ENCODE measurements at regions not wholly inside any gene's neighbourhood (a gene's known extent, or its start where the extent isn't known, plus 50 kb on each side); places are given as distances from the start of the nearest gene placed in this dataset.
"Not testable (repeated sequence)": the region's sequence is repeated elsewhere in the genome, so short reads cannot be mapped to it uniquely, and the experiment has no call there.

DNA sequence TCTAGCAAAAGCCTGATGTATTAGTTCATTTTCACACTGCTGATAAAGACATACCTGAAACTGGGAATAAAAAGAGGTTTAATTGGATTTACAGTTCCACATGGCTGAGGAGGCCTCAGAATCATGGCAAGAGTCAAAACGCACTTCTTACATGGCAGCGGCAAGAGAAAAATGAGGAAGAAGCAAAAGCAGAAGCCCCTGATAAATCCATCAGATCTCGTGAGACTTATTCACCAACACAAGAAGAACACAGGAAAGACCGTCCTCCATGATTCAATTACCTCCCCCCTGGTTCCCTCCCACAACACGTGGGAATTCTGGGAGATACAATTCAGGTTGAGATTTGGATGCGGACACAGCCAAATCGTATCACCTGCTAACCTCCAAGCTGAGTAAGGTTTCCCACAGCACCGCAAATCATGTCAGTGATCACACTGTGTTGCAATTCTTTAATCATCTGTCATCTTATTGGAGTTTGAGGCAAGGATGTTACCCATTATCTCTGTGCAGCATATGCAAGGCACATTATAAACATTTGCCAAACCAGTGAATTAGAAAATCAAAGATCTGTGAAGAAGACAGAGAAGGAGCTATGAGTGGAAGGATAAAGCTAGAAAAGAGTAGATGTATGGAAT lies 128.5 kb downstream of the ZNF281 start:
- no peak for DNase-seq

- no peak for DNase-seq
Measured at GRCh38 chr1:200279810-200280411, 129.9 kb downstream of the ZNF281 start.

DNA sequence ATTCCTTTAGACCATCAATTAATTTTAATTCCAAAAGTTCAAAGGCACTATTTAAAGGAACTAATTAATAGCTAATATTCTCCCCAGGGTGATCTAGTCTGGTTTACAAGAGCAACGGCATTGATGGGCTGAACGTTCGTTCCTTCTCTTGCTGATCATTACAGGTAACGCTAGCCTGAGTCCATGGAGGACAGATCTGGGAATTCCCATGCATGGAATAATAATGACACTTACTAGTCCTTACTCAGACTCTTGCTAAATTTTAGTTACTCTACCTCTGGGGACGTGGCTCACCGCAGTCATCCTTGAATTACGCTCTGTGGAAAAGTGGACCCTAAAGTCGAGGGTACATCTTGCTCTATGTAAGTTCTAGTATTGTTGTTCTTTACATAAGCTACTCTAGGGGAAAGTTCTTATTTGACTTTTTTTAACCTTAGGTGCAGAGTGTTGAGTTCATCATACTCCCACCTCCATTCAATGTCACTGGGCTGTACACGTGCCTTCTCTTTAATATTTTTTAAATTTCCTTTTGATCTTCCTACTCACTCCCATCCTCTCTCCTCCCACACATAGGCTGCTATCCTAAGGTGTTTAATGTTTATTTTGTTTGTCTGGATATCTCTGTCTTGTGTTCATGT lies 133.9 kb downstream of the ZNF281 start:
- no peak for DNase-seq

DNA sequence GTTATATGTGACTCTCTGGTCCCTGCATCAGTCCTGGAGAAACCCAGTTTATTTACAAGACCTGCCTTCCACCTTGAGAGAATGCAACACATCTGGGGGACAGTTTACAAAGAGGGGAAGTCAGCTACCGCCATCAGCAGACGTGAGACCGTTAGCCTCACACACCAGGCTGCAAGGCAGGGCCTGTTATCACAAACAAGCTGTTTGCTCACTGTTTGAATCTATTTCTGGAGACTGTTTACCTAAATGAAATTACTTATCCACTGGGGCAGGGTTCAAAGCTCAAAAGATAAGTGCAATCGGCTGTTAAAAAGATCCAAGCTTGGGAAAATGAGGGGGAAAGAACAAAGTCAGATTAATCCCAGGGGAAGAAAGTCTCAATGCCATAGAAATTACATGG lies 134.4 kb downstream of the ZNF281 start:
- DNase-seq, result no peak

GRCh38 chr1:200274116-200274515 lies 135.7 kb downstream of the ZNF281 start:
- no peak for DNase-seq

DNA sequence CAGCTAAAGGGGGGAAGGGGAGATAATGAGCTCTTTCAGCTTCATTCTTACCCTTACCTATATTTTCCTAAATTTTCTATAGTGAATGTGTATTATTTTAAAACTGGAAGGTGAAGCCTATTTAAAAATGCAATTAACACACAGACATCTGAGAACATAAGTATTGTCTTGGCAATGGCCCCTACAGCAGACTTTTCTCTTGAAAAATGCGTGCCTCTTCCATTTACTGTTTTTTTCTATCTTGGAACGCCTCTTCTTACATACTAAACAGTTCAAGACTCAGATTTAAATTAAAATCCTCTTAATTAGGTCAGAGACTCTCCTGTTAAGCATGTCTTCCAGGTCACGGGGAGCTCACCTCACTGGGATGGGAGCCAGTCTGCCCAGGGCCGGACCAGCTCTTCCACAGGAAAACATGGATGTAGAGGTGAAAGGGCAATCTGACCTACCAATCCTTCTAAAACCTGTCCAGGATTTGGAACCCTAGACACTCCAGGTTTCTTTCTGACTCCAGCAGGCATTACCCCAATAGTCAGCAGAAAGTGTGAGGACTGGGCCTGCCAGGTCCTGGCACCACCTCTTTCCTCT lies 137.3 kb downstream of the ZNF281 start:
- DNase-seq, result no peak

GRCh38 chr1:200269256-200269655 lies 140.6 kb downstream of the ZNF281 start:
- no peak for DNase-seq

DNA sequence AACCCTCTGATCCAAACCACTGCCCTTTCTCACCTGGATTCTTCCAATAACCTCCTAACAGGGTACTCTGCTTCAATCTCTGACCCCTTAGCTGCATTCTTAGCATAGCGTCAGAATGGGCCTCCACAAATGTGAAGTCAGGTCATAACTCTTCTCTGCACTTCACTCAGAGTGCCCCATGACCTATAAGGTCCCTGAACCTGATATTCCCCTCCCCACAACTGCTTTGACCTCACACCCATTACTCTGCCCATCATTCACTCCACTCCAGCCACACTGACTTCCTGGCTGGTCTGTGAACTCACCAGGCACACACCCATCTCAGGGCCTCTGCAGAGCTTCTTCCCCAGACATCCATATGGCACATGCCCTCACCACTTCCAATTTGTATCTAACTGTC lies 141.9 kb downstream of the ZNF281 start:
- DNase-seq, result no peak

GRCh38 chr1:200267458-200267857 lies 142.4 kb downstream of the ZNF281 start:
- no peak for DNase-seq

GRCh38 chr1:200266871-200267270 lies 143.0 kb downstream of the ZNF281 start:
- no peak for DNase-seq

GRCh38 chr1:200265881-200266280 lies 144.0 kb downstream of the ZNF281 start:
- no peak for DNase-seq

DNA sequence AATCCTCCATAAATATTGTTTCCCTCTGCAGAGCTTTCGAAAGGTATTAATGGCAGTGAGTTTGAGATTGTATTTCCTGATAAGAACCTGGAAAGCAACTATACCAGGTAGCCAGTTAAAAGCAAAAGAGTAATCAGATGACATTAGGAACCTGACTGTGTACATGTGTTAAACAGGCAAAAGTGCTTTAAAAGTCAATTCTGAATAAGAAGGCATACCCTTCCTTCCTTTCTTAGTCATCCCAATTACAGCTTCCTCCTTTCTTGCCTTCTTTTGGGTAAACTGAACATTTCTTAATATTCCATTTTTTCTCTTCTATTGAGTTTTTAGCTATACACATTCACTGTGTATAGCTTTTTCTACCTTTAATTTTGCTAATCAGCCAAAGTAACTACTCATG lies 144.7 kb downstream of the ZNF281 start:
- DNase-seq, result no peak

DNA sequence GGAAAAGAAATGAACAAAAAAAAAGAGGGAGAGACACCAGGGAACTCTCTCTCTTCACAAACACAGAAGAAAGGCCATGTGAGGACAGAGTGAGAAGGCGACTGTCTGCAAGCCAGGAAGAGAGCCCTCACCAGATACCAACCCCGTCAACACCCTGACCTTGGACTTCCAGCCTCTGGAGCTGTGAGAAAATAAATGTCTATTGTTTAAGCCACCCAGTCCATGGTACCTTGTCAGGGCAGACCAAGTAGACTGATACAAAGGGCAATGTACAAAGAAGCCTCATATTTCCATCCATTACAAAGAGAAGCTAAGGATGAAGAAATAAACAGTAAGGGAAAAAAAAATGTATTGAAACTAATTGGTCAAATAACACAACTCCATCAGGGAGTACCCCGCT lies 146.6 kb downstream of the ZNF281 start:
- no peak for DNase-seq

- DNase-seq, result no peak
Measured at GRCh38 chr1:200262326-200262965, 147.4 kb downstream of the ZNF281 start.

DNA sequence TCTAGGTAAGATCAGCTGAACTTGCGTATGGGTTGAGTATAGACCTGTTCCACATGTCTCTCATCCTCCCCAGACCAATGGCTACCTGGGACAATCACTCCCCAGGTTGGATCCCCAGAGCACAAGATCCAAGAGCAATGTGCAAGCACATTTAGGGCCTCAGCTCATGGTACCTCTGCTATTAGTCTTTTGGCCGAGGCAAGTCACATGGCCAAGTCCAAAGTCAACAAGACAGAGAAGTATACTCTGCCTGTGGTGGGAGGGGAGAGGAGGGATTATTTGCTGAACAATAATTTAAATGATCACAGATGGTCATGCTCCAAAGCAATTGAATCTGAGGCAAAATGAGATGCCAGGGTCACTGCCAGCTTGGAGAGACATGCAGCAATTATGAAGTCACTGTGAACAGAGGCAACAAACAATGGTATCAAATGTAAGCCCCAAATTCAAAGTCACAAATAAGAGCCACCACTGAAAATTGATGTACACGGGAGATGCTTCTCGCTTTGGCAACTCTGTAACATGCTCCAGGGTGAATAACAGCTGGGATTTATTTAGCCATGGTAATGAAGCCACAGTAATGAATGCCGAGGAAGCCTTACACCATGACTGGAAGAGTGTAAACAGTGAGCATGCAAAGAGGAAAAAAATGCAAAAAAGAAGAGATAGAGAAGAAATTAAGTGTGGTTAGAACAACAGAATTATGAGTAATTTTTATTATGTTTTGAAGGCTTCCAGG lies 149.1 kb downstream of the ZNF281 start:
- DNase-seq, result no peak

- no peak for DNase-seq
Measured at GRCh38 chr1:200258447-200259375, 151.1 kb downstream of the ZNF281 start.

GRCh38 chr1:200257235-200257634 lies 152.6 kb downstream of the ZNF281 start:
- no peak for DNase-seq

- not testable (repeated sequence) for DNase-seq
Measured at GRCh38 chr1:200254602-200255001, 155.2 kb downstream of the ZNF281 start.

GRCh38 chr1:200253774-200254495 lies 155.9 kb downstream of the ZNF281 start:
- no peak for DNase-seq

DNA sequence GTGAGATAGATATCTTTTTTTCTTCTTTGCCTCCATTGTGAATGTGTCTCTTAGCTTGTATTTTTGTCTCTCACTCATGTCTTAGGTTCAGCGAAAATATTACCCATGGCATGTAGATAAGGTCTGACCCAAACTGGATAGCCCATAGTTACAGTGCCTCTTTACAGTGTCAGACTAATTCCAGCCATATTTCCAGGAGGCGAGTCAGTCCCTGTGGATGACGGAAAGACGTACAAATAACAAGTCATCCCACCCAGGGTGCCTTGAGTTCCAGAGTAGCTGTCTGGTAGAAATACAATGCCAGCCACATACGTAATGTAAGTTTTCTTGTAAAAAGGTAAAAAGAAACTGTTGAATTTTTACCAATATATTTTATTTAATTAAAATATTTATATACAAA lies 157.3 kb downstream of the ZNF281 start:
- no peak for DNase-seq

DNA sequence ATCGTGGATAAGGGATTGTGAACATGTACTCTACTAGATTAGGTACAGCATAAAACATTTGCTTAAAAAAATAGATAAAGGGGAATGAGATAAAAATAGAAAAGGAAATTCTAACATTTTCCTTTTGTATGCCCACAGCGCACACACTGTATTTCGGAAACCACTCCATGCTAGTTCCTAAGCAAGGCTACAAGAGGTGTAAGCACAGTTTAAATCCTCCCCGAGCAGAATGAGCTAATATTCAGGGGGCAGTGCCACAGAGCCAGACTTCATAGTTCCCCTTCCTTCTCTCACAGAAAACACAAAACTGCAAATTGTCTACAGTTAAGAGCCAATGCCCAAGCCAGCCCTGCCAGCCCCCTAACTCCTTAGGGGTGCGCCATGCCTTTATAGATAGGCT lies 159.4 kb downstream of the ZNF281 start:
- no peak for DNase-seq
